ENCODE measurements at regions not wholly inside any gene's neighbourhood (a gene's known extent, or its start where the extent isn't known, plus 50 kb on each side); places are given as distances from the start of the nearest gene placed in this dataset.

DNA sequence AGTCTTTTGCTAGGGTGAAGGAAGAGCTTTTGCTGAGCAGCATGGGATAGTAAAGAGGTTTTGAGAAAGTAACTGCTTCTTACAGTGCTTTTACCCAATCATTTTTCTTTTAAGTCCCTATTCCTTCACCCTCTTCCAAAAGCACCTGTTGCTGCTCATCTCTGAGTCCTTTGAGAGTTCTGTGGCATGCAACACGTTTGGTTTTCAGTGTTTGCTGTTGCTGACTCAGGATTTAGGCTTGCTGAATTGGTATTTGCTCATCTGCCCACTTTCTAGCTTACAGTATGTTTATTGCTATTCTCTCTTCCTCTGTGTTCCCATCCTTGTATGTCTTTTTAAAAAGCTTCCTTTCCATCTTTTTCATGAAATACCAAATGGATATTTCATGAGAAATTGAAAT lies 55.9 kb upstream of the THRB start:
- Histone ChIP-seq H2BK15ac (ENCODE audit: low read depth, low read length) (no peak overlapping the region), H4K8ac (ENCODE audit: low read depth in 2 of 2, low read length in 2 of 2) (no peak overlapping the region), H2AK9ac (replicated peaks; ENCODE audit: low read depth, low read length, poor library complexity) (no peak overlapping the region), H3K4me1 (ENCODE audit: control insufficient read depth, insufficient read depth, low read length) (no peaks in the 10 kb centered on the region), H2AK5ac (ENCODE audit: low read depth, low read length) (no peak overlapping the region), H3K4me2 (ENCODE audit: low read depth, low read length) (no peak overlapping the region), H2AFZ (replicated peaks; ENCODE audit: low read length, poor library complexity) (no peak overlapping the region), H3K9me1 (ENCODE audit: insufficient read depth, low read length) (no peaks in the 10 kb centered on the region), H3K27ac (ENCODE audit: insufficient read depth, low read length) (no peak overlapping the region), H3K36me3 (ENCODE audit: control insufficient read depth, insufficient read depth, low read length) (no peaks in the 10 kb centered on the region), H4K5ac (ENCODE audit: low read depth, low read length) (no peak overlapping the region), H3K27me3 (ENCODE audit: control insufficient read depth, insufficient read depth, low read length) (no peaks in the 10 kb centered on the region), H2BK20ac (ENCODE audit: low read depth, low read length) (no peak overlapping the region), H3K4ac (ENCODE audit: low read depth, low read length) (no peak overlapping the region), H3K18ac (ENCODE audit: low read depth, low read length) (no peak overlapping the region), H3K9me3 (ENCODE audit: control insufficient read depth, insufficient read depth, low read length) (no peaks in the 10 kb centered on the region), H4K91ac (ENCODE audit: insufficient read depth, low read depth, low read length) (no peak overlapping the region), H3K23ac (ENCODE audit: low read depth, low read length) (no peak overlapping the region), H3K4me3 (ENCODE audit: insufficient read depth, low read depth, low read length) (no peak overlapping the region), H3K14ac (replicated peaks; ENCODE audit: low read depth, low read length) (no peak overlapping the region), H3K56ac (ENCODE audit: extremely low read depth, insufficient read depth, low read length) (no peak overlapping the region), H3K79me1 (ENCODE audit: low read depth in 1 of 2, low read length in 2 of 2) (no peaks in the 10 kb centered on the region), H2BK5ac (ENCODE audit: low read depth, low read length, poor library complexity, severe bottlenecking) (no peak overlapping the region), H2BK120ac (ENCODE audit: low read depth, low read length) (no peak overlapping the region), H3K9ac (ENCODE audit: low read depth, low read length) (no peak overlapping the region), H4K20me1 (ENCODE audit: insufficient read depth, low read length) (no peaks in the 10 kb centered on the region)
- no peak for DNase-seq
- dilution Hi-C loops (cut with HindIII; ENCODE audit: low sequenced_read_pairs, unreplicated experiment) (no loop called here), intact Hi-C loops (cut with micrococcal nuclease) (no loop called here), in situ Hi-C loops (cut with MboI; ENCODE audit: low sequenced_read_pairs) (no loop called here)
- WGBS, 2 experiments (ENCODE audit: extremely low coverage in 2 of 2, insufficient read length in 1 of 2) = no CpG with 5 or more reads among the region's 1 CpG
- BruUV-seq (replicated peaks) = no TSS peak
- CTCF ChIA-PET = no interaction called here
- ATAC-seq (ENCODE audit: low read depth) = no peak
- no peak for TF ChIP-seq CHD1 (IDR thresholded peaks at IDR 0.05; ENCODE audit: low read depth, low read length)
- no peak for TF ChIP-seq CEBPB (IDR thresholded peaks at IDR 0.05; ENCODE audit: low read depth, low read length)
- no peak for TF ChIP-seq SMC3 (IDR thresholded peaks at IDR 0.05; ENCODE audit: low read depth, low read length)
- no peak for TF ChIP-seq BHLHE40 (IDR thresholded peaks at IDR 0.05; ENCODE audit: low read depth, low read length)
- no peak for TF ChIP-seq NFE2L2 (IDR thresholded peaks at IDR 0.05; ENCODE audit: low read depth, low read length)
- TF ChIP-seq RCOR1 (IDR thresholded peaks at IDR 0.05; ENCODE audit: insufficient replicate concordance, low read length) = no peak
- TF ChIP-seq MAZ (IDR thresholded peaks at IDR 0.05; ENCODE audit: borderline replicate concordance, low read depth, low read length) = no peak
- TF ChIP-seq, protein P1, sequence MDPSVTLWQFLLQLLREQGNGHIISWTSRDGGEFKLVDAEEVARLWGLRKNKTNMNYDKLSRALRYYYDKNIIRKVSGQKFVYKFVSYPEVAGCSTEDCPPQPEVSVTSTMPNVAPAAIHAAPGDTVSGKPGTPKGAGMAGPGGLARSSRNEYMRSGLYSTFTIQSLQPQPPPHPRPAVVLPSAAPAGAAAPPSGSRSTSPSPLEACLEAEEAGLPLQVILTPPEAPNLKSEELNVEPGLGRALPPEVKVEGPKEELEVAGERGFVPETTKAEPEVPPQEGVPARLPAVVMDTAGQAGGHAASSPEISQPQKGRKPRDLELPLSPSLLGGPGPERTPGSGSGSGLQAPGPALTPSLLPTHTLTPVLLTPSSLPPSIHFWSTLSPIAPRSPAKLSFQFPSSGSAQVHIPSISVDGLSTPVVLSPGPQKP (IDR thresholded peaks at IDR 0.05; ENCODE audit: borderline replicate concordance, low read depth, low read length) = no peak
- TF ChIP-seq, protein P2, sequence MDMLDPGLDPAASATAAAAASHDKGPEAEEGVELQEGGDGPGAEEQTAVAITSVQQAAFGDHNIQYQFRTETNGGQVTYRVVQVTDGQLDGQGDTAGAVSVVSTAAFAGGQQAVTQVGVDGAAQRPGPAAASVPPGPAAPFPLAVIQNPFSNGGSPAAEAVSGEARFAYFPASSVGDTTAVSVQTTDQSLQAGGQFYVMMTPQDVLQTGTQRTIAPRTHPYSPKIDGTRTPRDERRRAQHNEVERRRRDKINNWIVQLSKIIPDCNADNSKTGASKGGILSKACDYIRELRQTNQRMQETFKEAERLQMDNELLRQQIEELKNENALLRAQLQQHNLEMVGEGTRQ (IDR thresholded peaks at IDR 0.05; ENCODE audit: low read depth, low read length) = no peak
- no peak for TF ChIP-seq RFX5 (IDR thresholded peaks at IDR 0.05; ENCODE audit: low read depth, low read length)
- no peak for TF ChIP-seq FOS (IDR thresholded peaks at IDR 0.05; ENCODE audit: low read depth, low read length)
- TF ChIP-seq MXI1 (IDR thresholded peaks at IDR 0.05; ENCODE audit: borderline replicate concordance, low read depth, low read length) = no peak
- no peak for TF ChIP-seq RAD21 (IDR thresholded peaks at IDR 0.05; ENCODE audit: low read length)
- POLR2A ChIA-PET (ENCODE audit: unreplicated experiment) = no interaction called here
